ENCODE measurements at regions not wholly inside any gene's neighbourhood (a gene's known extent, or its start where the extent isn't known, plus 50 kb on each side); places are given as distances from the start of the nearest gene placed in this dataset.

DNA sequence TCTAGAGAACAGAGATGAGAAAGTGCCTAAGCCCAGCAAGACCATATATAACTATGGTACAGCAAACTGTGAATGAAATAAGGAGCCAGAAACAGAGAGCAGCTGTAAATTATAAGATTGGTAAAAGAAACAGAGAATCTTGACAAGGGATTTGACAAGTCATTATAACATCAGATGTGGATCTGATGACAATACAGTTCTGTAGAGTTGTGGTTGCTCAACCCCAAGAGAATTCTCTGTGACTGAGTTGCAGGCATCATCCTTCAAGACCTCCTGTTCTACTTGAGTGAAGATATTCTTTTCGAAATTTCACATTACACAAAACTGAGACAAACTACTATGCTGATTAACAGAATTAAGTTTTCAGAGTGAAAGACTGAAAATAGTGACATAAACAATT is 343.1 kb upstream of the SLC39A10 start:
- no peaks in the 10 kb centered on the region for H3K36me3 ChIP-seq (ENCODE audit: low read depth, low read length)
- intact Hi-C loops (cut with micrococcal nuclease), result loop anchor here (10.0 kb wide), 1 partner anchor 1729 kb away; no protein-coding TSS in a partner anchor
- no peak overlapping the region for H3K4me2 ChIP-seq (ENCODE audit: low read length)
- no peak for TF ChIP-seq EZH2phosphoT487 (IDR thresholded peaks at IDR 0.05; ENCODE audit: borderline replicate concordance, low read length)
- TF ChIP-seq, protein P1, sequence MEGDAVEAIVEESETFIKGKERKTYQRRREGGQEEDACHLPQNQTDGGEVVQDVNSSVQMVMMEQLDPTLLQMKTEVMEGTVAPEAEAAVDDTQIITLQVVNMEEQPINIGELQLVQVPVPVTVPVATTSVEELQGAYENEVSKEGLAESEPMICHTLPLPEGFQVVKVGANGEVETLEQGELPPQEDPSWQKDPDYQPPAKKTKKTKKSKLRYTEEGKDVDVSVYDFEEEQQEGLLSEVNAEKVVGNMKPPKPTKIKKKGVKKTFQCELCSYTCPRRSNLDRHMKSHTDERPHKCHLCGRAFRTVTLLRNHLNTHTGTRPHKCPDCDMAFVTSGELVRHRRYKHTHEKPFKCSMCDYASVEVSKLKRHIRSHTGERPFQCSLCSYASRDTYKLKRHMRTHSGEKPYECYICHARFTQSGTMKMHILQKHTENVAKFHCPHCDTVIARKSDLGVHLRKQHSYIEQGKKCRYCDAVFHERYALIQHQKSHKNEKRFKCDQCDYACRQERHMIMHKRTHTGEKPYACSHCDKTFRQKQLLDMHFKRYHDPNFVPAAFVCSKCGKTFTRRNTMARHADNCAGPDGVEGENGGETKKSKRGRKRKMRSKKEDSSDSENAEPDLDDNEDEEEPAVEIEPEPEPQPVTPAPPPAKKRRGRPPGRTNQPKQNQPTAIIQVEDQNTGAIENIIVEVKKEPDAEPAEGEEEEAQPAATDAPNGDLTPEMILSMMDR (conservative IDR thresholded peaks at IDR 0.05; ENCODE audit: low read depth, low read length), result no peak
- no peak for TF ChIP-seq EZH2 (IDR thresholded peaks at IDR 0.05; ENCODE audit: low read length, unreplicated experiment)
- no peak overlapping the region for H3K4me3 ChIP-seq (ENCODE audit: low read length)
- no peak overlapping the region for H2AFZ ChIP-seq (ENCODE audit: low read length)
- no peaks in the 10 kb centered on the region for H3K9me3 ChIP-seq (ENCODE audit: low read length)
- no peak for DNase-seq
- no peaks in the 10 kb centered on the region for H3K27me3 ChIP-seq (ENCODE audit: low read length)
- no peaks in the 10 kb centered on the region for H3K79me2 ChIP-seq (ENCODE audit: low read length)
- H3K9me2 ChIP-seq (replicated peaks; ENCODE audit: low read length), result no peaks in the 10 kb centered on the region
- H3K27ac ChIP-seq (ENCODE audit: low read length), result no peak overlapping the region
- ChIA-PET POLR2A (ENCODE audit: unreplicated experiment) (no interaction called here), CTCF (no interaction called here)
- H3K9ac ChIP-seq (ENCODE audit: low read length), result no peak overlapping the region
- no TSS peak for BruUV-seq (replicated peaks)
- no peaks in the 10 kb centered on the region for H3F3A ChIP-seq (ENCODE audit: low read length, unreplicated experiment)
- no peaks in the 10 kb centered on the region for H4K20me1 ChIP-seq (ENCODE audit: low read length)
- H3K4me1 ChIP-seq (ENCODE audit: insufficient read depth, low read length), result peaks cover 9% of the 10 kb centered on the region
- ATAC-seq, result no peak

DNA sequence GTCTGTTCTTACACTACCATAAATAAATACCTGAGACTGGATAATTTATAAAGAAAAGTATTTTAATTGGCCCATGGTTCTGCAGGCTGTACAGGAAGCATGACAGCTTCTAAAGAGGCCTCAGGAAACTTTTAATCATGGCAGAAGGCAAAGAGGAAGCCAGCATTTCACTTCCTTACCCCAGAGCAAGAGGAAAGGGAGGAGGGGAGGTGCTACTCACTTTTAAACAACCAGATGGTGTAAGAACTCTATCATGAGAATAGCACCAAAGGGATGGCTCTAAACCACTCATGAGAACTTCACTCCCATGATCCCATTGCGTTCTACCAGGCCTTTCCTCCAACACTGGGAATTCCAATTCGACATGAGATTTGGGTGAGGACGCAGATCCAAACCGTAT is 344.4 kb upstream of the SLC39A10 start:
- BruUV-seq (replicated peaks), result no TSS peak
- no peak for DNase-seq
- H3K4me1 ChIP-seq (ENCODE audit: insufficient read depth, low read length), result no peaks in the 10 kb centered on the region
- H3K4me3 ChIP-seq (ENCODE audit: low read length), result no peak overlapping the region
- no peak overlapping the region for H3K27ac ChIP-seq (ENCODE audit: low read length)
- ChIA-PET CTCF (no interaction called here), POLR2A (ENCODE audit: unreplicated experiment) (no interaction called here)
- H3F3A ChIP-seq (ENCODE audit: low read length, unreplicated experiment), result no peaks in the 10 kb centered on the region
- no peak overlapping the region for H3K4me2 ChIP-seq (ENCODE audit: low read length)
- no peaks in the 10 kb centered on the region for H3K36me3 ChIP-seq (ENCODE audit: low read depth, low read length)
- TF ChIP-seq EZH2phosphoT487 (IDR thresholded peaks at IDR 0.05; ENCODE audit: borderline replicate concordance, low read length) (no peak), EZH2 (IDR thresholded peaks at IDR 0.05; ENCODE audit: low read length, unreplicated experiment) (no peak)
- TF ChIP-seq, protein P1 (conservative IDR thresholded peaks at IDR 0.05; ENCODE audit: low read depth, low read length), result no peak
- intact Hi-C loops (cut with micrococcal nuclease), result loop anchor here (10.0 kb wide), 1 partner anchor 1728 kb away; no protein-coding TSS in a partner anchor
- no peak for ATAC-seq
- no peak overlapping the region for H2AFZ ChIP-seq (ENCODE audit: low read length)
- no peaks in the 10 kb centered on the region for H3K9me3 ChIP-seq (ENCODE audit: low read length)
- H3K9me2 ChIP-seq (replicated peaks; ENCODE audit: low read length), result no peaks in the 10 kb centered on the region
- no peak overlapping the region for H3K9ac ChIP-seq (ENCODE audit: low read length)
- no peaks in the 10 kb centered on the region for H3K27me3 ChIP-seq (ENCODE audit: low read length)
- no peaks in the 10 kb centered on the region for H4K20me1 ChIP-seq (ENCODE audit: low read length)
- H3K79me2 ChIP-seq (ENCODE audit: low read length), result no peaks in the 10 kb centered on the region

DNA sequence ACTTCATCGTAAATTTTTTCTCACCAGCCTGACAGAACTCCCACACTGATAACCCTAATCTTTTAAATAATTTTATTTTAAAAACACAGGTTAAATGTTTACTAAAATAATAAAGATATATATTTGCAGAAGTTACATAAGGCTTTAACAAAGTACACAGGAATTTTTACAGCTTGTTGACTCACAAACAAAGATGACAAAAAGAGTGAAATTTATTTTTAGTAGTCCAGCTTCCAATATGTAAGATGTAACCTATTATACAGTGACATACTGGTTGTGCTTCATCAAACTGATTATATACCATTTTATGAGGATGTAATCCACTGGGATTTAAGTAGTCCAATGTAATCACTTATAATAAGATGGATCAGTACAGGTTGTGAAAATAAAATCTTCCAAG is 348.9 kb upstream of the SLC39A10 start:
- Histone ChIP-seq H4K20me1 (ENCODE audit: low read length) (no peaks in the 10 kb centered on the region), H3K9me3 (ENCODE audit: low read length) (no peaks in the 10 kb centered on the region), H3K27me3 (ENCODE audit: low read length) (no peaks in the 10 kb centered on the region), H3K4me2 (ENCODE audit: low read length) (0 out of 2 replicates have a peak overlapping the region, but pooled peaks have one; percentile 15), H3K9me2 (replicated peaks; ENCODE audit: low read length) (no peaks in the 10 kb centered on the region), H3K4me3 (ENCODE audit: low read length) (no peak overlapping the region), H3K36me3 (ENCODE audit: low read depth, low read length) (no peaks in the 10 kb centered on the region), H3K9ac (ENCODE audit: low read length) (no peak overlapping the region), H2AFZ (ENCODE audit: low read length) (no peak overlapping the region), H3K4me1 (ENCODE audit: insufficient read depth, low read length) (no peaks in the 10 kb centered on the region), H3K27ac (ENCODE audit: low read length) (no peak overlapping the region), H3F3A (ENCODE audit: low read length, unreplicated experiment) (no peaks in the 10 kb centered on the region), H3K79me2 (ENCODE audit: low read length) (no peaks in the 10 kb centered on the region)
- BruUV-seq (replicated peaks), result no TSS peak
- TF ChIP-seq EZH2phosphoT487 (IDR thresholded peaks at IDR 0.05; ENCODE audit: borderline replicate concordance, low read length), result no peak
- TF ChIP-seq EZH2 (IDR thresholded peaks at IDR 0.05; ENCODE audit: low read length, unreplicated experiment), result no peak
- TF ChIP-seq, protein P1 (conservative IDR thresholded peaks at IDR 0.05; ENCODE audit: low read depth, low read length), result no peak
- intact Hi-C loops (cut with micrococcal nuclease), result loop anchor here (10.0 kb wide), 1 partner anchor 273 kb away; no protein-coding TSS in a partner anchor
- ChIA-PET CTCF (no interaction called here), POLR2A (ENCODE audit: unreplicated experiment) (no interaction called here)
- peak; percentile 6 for DNase-seq
- ATAC-seq, result peak; percentile 53
